Activated naive CD4-positive, alpha-beta T cell treated with Interleukin-2 at 50 U/mL for 16 hours (primary cell): ENCODE measurements at regions not wholly inside any gene's neighbourhood (a gene's known extent, or its start where the extent isn't known, plus 50 kb on each side); places are given as distances from the start of the nearest gene placed in this dataset.
"Not testable (repeated sequence)": the region's sequence is repeated elsewhere in the genome, so short reads cannot be mapped to it uniquely, and the experiment has no call there.

ENCODE experiments used
- DNase-seq: peaks from one replicate; pipeline ENCODE4 v3.0.0-alpha.2; 2020

DNA sequence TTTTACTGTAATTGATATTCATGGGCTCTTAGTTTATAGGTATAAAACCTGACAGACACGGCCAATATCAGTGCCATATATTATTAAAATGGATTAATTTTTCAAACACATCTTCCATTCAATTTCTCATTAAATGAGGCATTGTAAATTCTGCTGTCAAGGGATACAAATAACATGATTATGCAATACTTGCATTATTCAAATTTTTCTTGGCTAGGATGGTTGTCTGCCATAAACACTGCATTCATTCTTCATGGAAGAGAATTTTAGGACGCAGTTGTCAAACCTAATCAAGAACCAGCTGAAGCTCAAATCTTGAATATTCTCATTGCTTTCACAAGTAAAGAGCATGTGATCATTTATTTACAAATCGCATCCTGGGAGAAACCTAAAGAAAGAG is 255.6 kb downstream of the RDH14 start:
- DNase-seq: no peak

- DNase-seq: no peak
Observed at GRCh38 chr2:18301421-18302139, 258.9 kb downstream of the RDH14 start.

DNA sequence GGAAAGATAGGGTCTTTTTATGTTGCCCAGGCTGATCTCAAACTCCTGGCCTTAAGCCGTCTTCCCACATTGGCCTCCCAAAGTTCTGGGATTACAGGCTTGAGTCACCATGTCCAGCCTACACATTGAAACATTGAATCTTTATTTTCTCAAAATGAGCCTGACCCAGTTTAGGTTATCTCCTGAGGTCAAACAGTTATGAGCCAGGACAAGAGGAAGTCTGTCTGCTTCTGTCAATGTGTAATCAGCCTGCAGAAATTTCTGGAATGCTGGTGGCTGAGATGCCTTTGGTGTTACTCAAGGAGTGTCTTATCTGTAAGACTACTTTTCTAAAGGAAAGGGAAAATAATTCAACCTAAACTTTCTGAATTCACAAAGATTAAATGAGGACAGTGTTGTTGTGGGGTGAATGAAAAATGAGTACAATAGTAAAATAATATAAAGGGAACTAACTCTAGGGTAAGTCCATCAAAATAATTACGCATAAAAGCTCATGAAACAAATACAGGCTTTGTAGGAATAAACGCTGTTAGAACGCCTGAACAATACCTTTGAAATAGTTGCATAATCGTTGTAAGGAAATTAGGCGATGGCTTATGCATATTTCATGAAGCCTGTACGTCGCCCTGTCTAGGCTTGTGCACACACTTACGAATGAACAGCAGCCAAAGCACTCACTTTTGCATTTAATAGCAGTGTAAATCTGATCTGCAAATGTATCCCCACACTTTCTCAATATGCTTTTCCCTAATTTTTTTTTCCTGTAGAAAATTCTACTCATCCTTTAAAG is 260.8 kb downstream of the RDH14 start:
- no peak for DNase-seq

- no peak for DNase-seq
Observed at GRCh38 chr2:18297534-18298058, 262.9 kb downstream of the RDH14 start.

GRCh38 chr2:18290386-18290785 is 270.1 kb downstream of the RDH14 start:
- no peak for DNase-seq

GRCh38 chr2:18286897-18287296 is 273.6 kb downstream of the RDH14 start:
- DNase-seq: no peak

DNA sequence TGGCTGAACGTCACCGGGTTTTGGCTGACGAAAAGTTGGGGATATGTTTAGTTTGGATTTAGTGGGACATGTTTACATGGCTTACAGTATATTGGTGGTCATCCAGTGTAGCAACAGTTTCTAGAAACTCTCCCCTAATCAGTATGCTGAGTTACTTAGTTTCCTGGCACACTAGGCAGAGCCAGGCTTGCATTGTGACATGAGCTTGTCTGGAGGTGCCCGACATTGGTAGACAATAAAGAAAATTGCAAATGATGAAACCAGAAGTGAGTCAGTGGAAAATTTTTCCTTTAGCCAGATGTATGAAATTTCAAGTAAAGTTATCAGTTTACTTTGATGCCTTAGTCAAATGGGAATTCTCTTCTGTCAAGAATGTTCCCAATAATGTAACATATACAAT is 276.1 kb downstream of the RDH14 start:
- no peak for DNase-seq

DNA sequence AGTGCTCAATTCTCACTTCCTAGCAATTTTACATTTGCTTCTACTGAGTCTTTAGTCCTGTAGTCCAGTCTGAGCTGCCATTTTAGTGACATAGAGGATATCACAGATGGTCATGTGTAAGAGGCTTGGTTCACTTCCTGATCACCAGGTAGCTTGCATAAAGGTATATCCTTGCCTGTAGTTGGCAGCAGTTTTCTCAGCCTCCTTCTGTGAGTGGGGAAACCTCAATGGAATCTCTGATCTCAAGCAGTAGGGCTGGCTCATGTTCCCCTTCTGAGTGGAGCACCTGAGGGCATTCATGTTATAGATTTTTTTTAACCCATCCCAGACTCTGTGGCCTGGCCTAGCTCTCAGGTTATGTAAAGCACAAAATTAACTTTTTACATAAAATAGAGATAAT is 278.4 kb downstream of the RDH14 start:
- DNase-seq: no peak

DNA sequence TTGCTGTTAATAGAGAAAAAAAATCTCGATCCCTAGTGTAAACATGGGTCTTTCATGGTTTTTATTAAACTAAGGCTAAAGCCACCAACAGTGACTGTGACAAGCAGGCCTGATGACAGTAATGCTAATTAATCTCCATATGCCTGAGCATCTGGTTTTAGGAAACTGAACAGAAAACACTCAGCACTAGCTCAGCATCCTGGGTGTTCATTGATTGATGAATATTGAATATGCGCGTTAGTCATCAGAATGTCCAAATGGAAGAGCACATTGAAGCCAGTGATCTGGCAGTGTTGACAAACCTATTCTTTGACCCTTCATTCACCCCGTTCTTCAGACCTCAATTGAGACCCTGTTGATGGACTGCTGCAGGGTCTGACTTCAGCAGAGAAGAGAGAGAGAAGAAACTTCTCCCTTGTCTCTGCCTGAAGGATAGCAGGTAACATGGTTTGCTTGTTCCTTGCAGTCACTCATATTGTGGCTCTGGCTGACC is 283.8 kb downstream of the RDH14 start:
- DNase-seq: no peak

- DNase-seq: no peak
Observed at GRCh38 chr2:18273205-18273604, 287.2 kb downstream of the RDH14 start.

- DNase-seq: no peak
Observed at GRCh38 chr2:18272148-18272494, 288.3 kb downstream of the RDH14 start.

- DNase-seq: no peak
Observed at GRCh38 chr2:18271370-18272147, 288.9 kb downstream of the RDH14 start.

GRCh38 chr2:18268400-18268799 is 292.1 kb downstream of the RDH14 start:
- no peak for DNase-seq

GRCh38 chr2:18267501-18267900 is 293.0 kb downstream of the RDH14 start:
- DNase-seq: no peak

- not testable (repeated sequence) for DNase-seq
Observed at GRCh38 chr2:18266699-18267098, 293.8 kb downstream of the RDH14 start.

GRCh38 chr2:18265614-18266586 is 294.6 kb downstream of the RDH14 start:
- DNase-seq: no peak

DNA sequence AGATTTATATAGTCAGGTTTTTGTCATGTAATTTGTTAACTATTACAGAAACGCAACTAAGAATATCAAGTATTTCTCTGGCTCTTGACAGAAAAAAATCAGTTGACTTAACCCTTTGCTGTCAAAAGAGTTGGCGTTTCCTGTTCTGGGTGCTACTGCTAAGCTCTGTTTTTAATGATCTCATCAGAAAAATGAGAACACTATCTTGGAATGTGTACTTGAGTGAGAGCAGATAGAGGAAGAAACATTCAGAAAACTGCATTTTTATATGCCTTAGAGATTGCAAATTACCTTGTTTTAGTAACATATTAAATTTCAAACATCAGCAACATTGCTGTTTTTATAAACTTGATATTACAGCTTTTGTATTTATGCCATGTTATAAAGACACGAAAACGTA is 297.9 kb downstream of the RDH14 start:
- DNase-seq: no peak

DNA sequence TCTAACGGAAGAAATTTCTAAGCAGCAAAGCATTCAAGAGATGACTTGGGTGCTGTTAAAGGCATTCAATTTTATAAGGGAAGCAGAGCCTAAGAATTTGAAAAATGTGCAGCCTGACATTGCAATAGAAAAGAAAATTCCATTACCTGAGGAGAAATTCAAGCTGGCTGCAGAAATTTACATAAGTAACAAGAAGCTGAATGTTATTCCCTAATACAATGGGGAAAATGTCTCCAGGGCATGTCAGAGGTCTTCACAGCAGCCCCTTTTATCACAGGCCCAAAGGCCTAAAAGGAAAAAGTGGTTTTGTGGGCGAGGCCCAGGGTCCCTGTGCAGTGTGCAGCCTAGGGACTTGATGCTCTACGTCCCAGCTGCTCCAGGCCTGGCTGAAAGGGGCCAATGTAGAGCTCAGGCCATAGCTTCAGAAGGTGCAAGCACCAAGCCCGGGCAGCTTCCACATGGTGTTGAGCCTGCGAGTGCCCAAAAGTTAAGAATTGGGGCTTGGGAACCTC is 306.7 kb downstream of the RDH14 start:
- no peak for DNase-seq

DNA sequence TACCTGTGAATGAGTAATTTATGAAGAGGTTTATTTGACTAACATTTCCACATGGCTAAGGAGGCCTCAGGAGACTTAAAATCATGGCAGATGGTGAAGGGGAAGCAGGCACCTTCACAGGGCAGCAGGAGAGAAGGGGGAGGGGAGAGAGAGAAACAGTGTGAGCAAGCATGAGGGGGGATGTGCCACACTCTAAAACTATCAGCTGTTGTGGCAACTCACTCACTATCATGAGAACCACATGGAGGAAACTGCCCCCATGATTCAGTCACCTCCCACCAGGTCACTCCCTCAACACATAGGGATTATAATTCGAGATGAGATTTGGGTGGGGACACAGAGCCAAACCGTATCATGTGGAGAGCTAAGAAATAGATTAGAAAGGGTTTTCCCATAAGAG is 309.0 kb downstream of the RDH14 start:
- no peak for DNase-seq

- DNase-seq: no peak
Observed at GRCh38 chr2:18247282-18248110, 313.0 kb downstream of the RDH14 start.

DNA sequence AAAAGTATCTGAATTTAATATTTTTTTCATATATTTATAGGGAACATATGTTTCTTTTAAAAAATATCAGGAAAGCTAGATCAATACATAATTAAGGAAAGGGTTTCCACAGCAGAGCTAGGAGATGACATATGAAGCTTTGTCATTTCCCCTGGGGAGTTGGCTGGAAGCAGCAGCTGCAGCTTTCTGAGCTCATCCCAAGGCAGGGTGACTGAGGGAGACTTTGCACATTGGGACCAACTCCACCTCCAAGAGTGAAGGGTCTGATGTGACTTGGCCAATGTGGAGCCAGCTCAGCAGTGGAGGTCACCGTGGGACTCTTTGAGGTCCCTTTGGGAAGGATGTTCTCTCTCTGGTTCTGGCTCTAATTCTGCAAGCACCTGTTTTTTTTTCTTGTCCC is 315.1 kb downstream of the RDH14 start:
- no peak for DNase-seq
